Cardiac fibroblast (primary cell): ENCODE measurements at regions not wholly inside any gene's neighbourhood (a gene's known extent, or its start where the extent isn't known, plus 50 kb on each side); places are given as distances from the start of the nearest gene placed in this dataset.

Experiments used
- DNase-seq, 2 donors: peaks; one replicate each; pipeline versions ENCODE4 v3.0.0 to v3.0.0-alpha.2; 2010; ENCODE audit warnings: low read depth in 2 of 2
- H3K4me3 ChIP-seq, 2 donors: replicated peaks in 1 of 2; 1 replicate in 1 of 2; 2 replicates in 1 of 2; pipeline ENCODE4 v1.5.1; 2011; ENCODE audit warnings: low read depth in 2 of 2, low read length in 2 of 2, mild to moderate bottlenecking in 2 of 2, moderate library complexity in 1 of 2
- TF ChIP-seq, protein P1 (sequence below): IDR thresholded peaks from one replicate; pipeline ENCODE4 v1.5.1; 2011; ENCODE audit warnings: low read depth, mild to moderate bottlenecking, low read length, inconsistent platforms

DNA sequence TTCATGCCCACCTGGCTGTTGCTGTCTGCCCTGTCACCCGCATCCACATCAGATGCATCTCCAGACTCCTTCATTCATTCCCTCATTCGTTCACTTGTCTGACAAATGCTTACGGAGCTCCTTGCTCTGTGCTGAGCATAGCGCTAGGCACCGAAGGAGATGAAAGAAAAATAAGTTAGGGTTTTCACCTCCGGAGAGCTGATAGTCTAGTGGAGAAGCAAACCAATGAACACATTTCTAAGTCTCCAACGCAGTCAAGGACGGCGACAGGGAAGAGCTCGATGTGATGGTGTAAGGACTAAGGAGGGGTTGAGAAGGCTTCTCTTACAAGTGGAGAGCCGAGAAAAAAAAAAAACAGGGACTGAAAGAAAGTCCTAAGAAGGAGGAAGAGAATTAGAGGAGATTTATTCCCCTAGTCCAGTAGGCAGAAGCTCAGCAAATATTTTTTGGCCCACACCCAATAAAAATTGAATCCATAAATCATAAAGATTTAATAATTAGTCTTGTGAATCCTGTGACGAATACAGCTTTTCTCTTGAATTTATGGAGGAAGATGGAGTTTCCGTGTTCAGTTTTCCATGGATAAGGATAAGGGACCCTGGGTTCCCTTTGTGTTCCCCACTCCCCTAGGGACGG is 127.2 kb upstream of the DLG1 start:
- H3K4me3 ChIP-seq, result no peak overlapping the region
- TF ChIP-seq, protein P1, sequence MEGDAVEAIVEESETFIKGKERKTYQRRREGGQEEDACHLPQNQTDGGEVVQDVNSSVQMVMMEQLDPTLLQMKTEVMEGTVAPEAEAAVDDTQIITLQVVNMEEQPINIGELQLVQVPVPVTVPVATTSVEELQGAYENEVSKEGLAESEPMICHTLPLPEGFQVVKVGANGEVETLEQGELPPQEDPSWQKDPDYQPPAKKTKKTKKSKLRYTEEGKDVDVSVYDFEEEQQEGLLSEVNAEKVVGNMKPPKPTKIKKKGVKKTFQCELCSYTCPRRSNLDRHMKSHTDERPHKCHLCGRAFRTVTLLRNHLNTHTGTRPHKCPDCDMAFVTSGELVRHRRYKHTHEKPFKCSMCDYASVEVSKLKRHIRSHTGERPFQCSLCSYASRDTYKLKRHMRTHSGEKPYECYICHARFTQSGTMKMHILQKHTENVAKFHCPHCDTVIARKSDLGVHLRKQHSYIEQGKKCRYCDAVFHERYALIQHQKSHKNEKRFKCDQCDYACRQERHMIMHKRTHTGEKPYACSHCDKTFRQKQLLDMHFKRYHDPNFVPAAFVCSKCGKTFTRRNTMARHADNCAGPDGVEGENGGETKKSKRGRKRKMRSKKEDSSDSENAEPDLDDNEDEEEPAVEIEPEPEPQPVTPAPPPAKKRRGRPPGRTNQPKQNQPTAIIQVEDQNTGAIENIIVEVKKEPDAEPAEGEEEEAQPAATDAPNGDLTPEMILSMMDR, result no peak
- DNase-seq, result no peak

DNA sequence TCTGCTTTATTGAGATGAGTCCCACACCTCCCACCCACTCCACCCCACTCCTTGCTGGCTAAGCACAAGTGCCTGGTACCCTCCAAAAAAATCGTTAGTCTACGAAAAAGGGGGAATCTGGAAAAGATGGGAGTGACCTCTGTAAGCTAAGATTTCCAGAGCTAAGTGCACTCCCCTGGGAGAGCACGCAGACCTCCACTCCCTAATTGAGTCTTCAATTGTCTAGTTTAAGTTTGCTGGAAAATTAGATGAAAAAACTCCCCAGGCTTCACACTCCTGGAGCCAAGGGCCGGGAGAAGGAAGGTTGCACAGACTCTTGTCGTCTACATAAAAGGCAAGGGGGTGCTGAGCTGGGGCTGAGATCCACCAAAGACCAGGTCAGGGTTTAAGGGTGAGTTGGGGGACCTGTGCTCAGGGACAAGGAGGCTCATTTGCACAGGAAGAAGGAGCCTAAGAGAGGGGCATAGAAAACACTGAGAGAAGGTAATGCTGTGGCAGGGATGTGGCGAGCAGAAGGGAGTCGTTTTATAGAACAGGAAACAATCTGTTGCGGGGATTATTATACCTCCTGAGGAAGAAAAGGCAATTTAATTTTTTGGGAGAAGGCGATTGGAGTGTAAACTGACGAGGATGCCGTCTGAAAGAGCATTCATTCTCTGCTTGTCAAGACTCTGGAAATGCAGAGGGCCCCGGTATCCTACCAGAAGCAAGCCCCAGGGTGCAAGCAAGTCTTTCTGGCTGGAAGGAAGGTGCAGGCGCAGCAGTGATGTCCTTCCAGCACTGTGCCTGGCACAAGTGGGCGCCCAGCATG is 126.5 kb upstream of the DLG1 start:
- H3K4me3 ChIP-seq, result no peak overlapping the region
- DNase-seq, result no peak

DNA sequence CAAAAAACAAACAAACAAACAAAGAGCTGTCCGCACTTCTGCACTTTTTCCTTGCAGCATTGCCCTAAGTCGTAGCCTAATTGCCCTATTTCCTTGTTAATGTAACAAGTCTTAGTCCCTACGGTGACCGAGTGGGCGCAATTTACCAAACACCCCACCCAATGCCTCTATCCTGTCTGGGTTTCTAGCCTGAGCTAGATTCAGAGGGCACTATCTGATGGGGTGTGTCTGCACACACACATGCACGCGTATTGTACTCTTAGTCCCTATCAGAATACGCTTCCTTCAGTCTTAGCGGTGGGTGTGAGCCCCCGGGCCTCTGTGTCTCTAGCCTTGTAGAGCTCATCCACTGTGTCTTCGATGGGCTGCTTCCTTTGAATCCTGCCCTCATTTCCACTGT is 125.9 kb upstream of the DLG1 start:
- TF ChIP-seq, protein P1, result no peak
- no peak overlapping the region for H3K4me3 ChIP-seq
- no peak for DNase-seq

More for the DNA sequence above, 126.5 kb upstream of the DLG1 start:
- TF ChIP-seq, protein P1, result no peak

DNA sequence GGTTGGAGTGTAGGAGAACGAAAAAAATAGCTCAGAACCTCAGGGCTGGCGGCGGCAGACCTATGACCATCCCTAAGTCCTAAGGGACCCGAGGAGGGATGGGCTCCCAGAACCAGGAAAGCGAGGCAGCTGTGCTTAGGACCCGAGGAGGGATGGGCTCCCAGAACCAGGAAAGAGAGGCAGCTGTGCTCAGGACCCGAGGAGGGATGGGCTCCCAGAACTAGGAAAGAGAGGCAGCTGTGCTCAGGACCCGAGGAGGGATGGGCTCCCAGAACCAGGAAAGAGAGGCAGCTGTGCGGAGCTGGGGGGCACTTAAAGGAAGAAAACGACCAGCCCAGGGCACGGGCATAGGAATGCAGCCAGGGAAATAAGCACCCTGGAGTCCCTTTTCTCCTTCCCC is 125.0 kb upstream of the DLG1 start:
- TF ChIP-seq, protein P1, result no peak
- H3K4me3 ChIP-seq, result no peak overlapping the region
- DNase-seq, result no peak

DNA sequence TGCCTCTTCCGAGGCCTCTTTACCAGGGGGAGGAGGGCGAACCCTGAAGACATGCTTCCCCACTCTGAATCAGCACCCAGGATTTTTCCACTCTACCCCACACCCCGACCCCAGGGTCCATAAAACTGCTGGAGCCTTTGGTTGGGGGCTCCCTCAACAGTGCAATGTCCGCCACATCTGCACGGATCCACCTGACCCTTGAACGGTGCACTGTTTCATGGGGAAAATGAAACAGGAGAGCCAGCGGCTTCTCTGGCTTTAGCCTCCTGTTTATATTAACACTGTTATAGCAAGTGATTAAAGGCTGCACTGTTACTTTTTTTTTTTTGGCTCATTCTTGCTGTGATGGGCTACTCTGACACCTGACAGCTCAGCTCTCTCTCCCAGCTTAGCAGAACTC is 124.1 kb upstream of the DLG1 start:
- no peak for DNase-seq
- TF ChIP-seq, protein P1, result no peak
- H3K4me3 ChIP-seq, result no peak overlapping the region

DNA sequence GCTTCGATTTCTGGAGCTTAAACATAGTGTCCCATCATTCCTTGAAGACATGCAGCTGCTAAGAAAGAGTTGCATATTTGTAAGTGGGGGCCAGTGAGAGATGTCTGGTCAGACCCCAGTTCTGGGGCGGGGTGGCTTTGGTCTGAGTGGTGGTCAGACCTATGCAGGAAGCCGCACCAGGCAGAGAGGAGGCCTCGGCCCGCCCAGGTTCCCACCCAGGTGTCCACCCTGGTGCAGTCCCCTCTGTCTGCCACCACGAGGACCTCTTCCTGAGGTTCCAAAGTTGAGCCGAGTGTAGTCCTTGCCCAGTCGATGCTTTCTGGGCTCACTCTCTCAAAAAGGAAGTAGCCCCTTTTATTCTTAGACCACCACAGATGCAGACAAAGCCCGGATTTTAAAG is 122.6 kb upstream of the DLG1 start:
- TF ChIP-seq, protein P1, result no peak
- DNase-seq, result no peak
- no peak overlapping the region for H3K4me3 ChIP-seq

DNA sequence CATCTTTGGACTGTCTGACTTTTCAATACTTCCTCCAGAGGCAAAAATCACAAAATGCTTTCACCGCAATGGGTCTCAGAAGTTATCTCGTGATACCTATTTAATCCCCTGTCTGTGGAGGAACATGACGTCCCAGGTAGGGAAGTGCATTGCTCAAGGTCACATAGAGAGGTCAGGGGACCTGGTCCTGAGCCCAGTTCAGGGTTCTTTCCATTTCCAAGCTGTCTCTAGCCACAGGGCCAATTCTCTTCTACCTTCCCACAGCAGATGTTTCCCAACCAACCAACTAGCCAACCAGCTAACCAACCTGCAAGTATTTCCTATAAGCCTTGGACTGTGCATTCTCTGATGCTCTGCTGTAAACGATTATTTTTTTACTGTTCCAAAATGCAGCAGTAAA is 122.2 kb upstream of the DLG1 start:
- TF ChIP-seq, protein P1, result no peak
- H3K4me3 ChIP-seq, result no peak overlapping the region
- no peak for DNase-seq
